ENCODE measurements at regions not wholly inside any gene's neighbourhood (a gene's known extent, or its start where the extent isn't known, plus 50 kb on each side); places are given as distances from the start of the nearest gene placed in this dataset.

GRCh38 chr13:23042181-23042580, 138.6 kb upstream of the SGCG start:
- ATAC-seq, result no peak

More at GRCh38 chr13:23042181-23042580, 138.6 kb upstream of the SGCG start:
- FAIRE-seq (no peak), DNase-seq (ENCODE audit: extremely low read depth in 1 of 4, low spot score in 3 of 4) (no peak)
- no peak overlapping the region for H3K4me3 ChIP-seq
- POLR2A ChIA-PET, result no interaction called here
- H3K27me3 ChIP-seq (ENCODE audit: control insufficient read depth in 2 of 2, insufficient read depth in 2 of 2, low read length in 2 of 2), result no peaks in the 10 kb centered on the region
- no peaks in the 10 kb centered on the region for H3K36me3 ChIP-seq (ENCODE audit: control insufficient read depth, insufficient read depth, low read length)
- H3K4me1 ChIP-seq (replicated peaks in 1 of 2; ENCODE audit: control insufficient read depth in 2 of 2, insufficient read depth in 2 of 2, low read length in 2 of 2), result no peaks in the 10 kb centered on the region
- no peaks in the 10 kb centered on the region for H4K20me1 ChIP-seq (replicated peaks; ENCODE audit: control insufficient read depth, insufficient read depth, low read length)
- no peaks in the 10 kb centered on the region for H3K9me3 ChIP-seq (replicated peaks; ENCODE audit: control insufficient read depth, insufficient read depth, low read depth, low read length)
- BruUV-seq (replicated peaks), result no TSS peak
- in situ Hi-C loops (cut with MboI) (no loop called here), intact Hi-C loops (cut with micrococcal nuclease) (no loop called here)
- CTCF ChIA-PET (ENCODE audit: low intra/inter-chr PET ratio), result no interaction called here
- TF ChIP-seq ARID4B (CRISPR knock-in tag; IDR thresholded peaks at IDR 0.05), result no peak
- no peak for TF ChIP-seq NR1H2 (CRISPR knock-in tag; IDR thresholded peaks at IDR 0.05)
- TF ChIP-seq ZNF507 (tag; conservative IDR thresholded peaks at IDR 0.05), result no peak
- TF ChIP-seq NCOR1 (IDR thresholded peaks at IDR 0.05), result no peak
- TF ChIP-seq CBX8 (IDR thresholded peaks at IDR 0.05; ENCODE audit: borderline replicate concordance, extremely low read depth, low read depth, low read length, poor library complexity, severe bottlenecking), result no peak
- TF ChIP-seq ZNF77 (CRISPR knock-in tag; IDR thresholded peaks at IDR 0.05), result no peak
- TF ChIP-seq ZBTB7A (IDR thresholded peaks at IDR 0.05; ENCODE audit: borderline replicate concordance, control insufficient read depth, low read depth, low read length), result no peak
- TF ChIP-seq, protein P1, sequence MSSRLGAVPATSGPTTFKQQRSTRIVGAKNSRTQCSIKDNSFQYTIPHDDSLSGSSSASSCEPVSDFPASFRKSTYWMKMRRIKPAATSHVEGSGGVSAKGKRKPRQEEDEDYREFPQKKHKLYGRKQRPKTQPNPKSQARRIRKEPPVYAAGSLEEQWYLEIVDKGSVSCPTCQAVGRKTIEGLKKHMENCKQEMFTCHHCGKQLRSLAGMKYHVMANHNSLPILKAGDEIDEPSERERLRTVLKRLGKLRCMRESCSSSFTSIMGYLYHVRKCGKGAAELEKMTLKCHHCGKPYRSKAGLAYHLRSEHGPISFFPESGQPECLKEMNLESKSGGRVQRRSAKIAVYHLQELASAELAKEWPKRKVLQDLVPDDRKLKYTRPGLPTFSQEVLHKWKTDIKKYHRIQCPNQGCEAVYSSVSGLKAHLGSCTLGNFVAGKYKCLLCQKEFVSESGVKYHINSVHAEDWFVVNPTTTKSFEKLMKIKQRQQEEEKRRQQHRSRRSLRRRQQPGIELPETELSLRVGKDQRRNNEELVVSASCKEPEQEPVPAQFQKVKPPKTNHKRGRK (tag; IDR thresholded peaks at IDR 0.05), result no peak
- no peak for TF ChIP-seq ZFP91 (CRISPR knock-in tag; IDR thresholded peaks at IDR 0.05)
- TF ChIP-seq, protein P2, sequence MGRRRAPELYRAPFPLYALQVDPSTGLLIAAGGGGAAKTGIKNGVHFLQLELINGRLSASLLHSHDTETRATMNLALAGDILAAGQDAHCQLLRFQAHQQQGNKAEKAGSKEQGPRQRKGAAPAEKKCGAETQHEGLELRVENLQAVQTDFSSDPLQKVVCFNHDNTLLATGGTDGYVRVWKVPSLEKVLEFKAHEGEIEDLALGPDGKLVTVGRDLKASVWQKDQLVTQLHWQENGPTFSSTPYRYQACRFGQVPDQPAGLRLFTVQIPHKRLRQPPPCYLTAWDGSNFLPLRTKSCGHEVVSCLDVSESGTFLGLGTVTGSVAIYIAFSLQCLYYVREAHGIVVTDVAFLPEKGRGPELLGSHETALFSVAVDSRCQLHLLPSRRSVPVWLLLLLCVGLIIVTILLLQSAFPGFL (CRISPR knock-in tag; IDR thresholded peaks at IDR 0.05), result no peak
- no peak for TF ChIP-seq TRIM24 (IDR thresholded peaks at IDR 0.05)
- no peak for TF ChIP-seq SREBF1 (IDR thresholded peaks at IDR 0.05; ENCODE audit: borderline replicate concordance, low read depth, low read length)
- no peaks in the 10 kb centered on the region for H3K9me1 ChIP-seq (ENCODE audit: control insufficient read depth, insufficient read depth, low read length)
- no peak overlapping the region for H2AFZ ChIP-seq (ENCODE audit: low read depth, low read length)
- H3K27ac ChIP-seq (ENCODE audit: extremely low read depth, low read depth, low read length), result no peak overlapping the region
- 0% methylated on average over 2 of the region's 2 CpGs for WGBS (ENCODE audit: insufficient coverage, low coverage, missing lambda C conversion rate)
- H3K9ac ChIP-seq (ENCODE audit: insufficient read depth in 1 of 2, low read depth in 2 of 2, low read length in 2 of 2), result no peak overlapping the region
- H3K79me2 ChIP-seq (ENCODE audit: control insufficient read depth, insufficient read depth, low read length), result no peaks in the 10 kb centered on the region
- H3K4me2 ChIP-seq (ENCODE audit: insufficient read depth, low read length), result no peak overlapping the region
